ENCODE measurements at regions not wholly inside any gene's neighbourhood (a gene's known extent, or its start where the extent isn't known, plus 50 kb on each side); places are given as distances from the start of the nearest gene placed in this dataset.

DNA sequence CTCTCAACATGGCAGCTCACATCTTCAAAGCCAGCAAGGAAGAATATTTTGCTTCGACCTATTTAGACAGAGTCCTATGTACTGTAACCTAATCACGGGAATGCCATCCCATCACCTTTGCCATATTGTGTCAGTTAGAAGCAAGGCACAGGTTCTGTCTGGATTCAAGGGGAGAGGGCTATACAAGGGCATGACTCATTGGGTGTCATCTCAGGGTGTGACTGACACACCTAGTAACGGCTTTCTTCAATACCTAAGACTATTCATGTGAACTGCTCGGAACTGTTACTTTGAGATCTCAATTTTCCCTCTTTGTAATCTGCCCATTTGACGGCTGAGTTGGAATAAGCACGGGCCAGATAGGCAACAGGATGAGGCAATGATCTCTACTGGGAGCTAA, 135.6 kb upstream of the HDGFL1 start:
- intact Hi-C loops (cut with micrococcal nuclease; ENCODE audit: unreplicated experiment), result no loop called here
- H3K4me1 Mint-ChIP-seq (ENCODE audit: low read depth, unreplicated experiment), result no peaks in the 10 kb centered on the region
- no peaks in the 10 kb centered on the region for H3K36me3 Mint-ChIP-seq (ENCODE audit: insufficient read depth, unreplicated experiment)
- CTCF ChIA-PET, result no interaction called here
- DNase-seq, result no peak
- TF ChIP-seq CTCF (IDR thresholded peaks at IDR 0.05; ENCODE audit: unreplicated experiment), result no peak
- H3K27ac Mint-ChIP-seq (ENCODE audit: unreplicated experiment), result no peak overlapping the region
- BruUV-seq (replicated peaks), result no TSS peak
- H3K4me3 Mint-ChIP-seq (ENCODE audit: low read depth, unreplicated experiment), result no peak overlapping the region
- peaks cover 10% of the 10 kb centered on the region for H3K9me3 Mint-ChIP-seq (ENCODE audit: low read depth, unreplicated experiment)
- no peaks in the 10 kb centered on the region for H3K27me3 Mint-ChIP-seq (ENCODE audit: unreplicated experiment)

DNA sequence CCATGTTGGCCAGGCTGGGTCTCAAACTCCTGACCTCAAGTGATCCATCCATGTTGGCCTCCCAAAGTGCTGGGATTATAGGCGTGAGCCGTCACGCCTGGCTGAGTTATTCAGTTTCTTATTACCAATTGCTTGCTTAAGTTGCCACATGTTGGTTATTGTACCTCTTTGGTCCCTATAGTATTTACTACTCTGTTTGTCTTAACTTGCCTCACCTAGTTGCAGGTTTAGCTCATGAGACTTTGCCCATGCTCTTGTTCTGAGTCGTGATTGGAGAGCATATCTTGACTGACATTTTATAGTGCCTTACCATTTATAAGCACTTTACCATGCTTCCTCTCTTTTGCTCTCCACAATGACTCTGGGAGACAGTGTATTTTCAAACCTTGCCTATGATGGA, 134.2 kb upstream of the HDGFL1 start:
- no peak for TF ChIP-seq CTCF (IDR thresholded peaks at IDR 0.05; ENCODE audit: unreplicated experiment)
- no peaks in the 10 kb centered on the region for H3K36me3 Mint-ChIP-seq (ENCODE audit: insufficient read depth, unreplicated experiment)
- H3K4me1 Mint-ChIP-seq (ENCODE audit: low read depth, unreplicated experiment), result no peaks in the 10 kb centered on the region
- no TSS peak for BruUV-seq (replicated peaks)
- CTCF ChIA-PET, result no interaction called here
- no peak overlapping the region for H3K27ac Mint-ChIP-seq (ENCODE audit: unreplicated experiment)
- no peak for DNase-seq
- H3K9me3 Mint-ChIP-seq (ENCODE audit: low read depth, unreplicated experiment), result peaks cover 10% of the 10 kb centered on the region
- no peak overlapping the region for H3K4me3 Mint-ChIP-seq (ENCODE audit: low read depth, unreplicated experiment)
- intact Hi-C loops (cut with micrococcal nuclease; ENCODE audit: unreplicated experiment), result no loop called here
- H3K27me3 Mint-ChIP-seq (ENCODE audit: unreplicated experiment), result no peaks in the 10 kb centered on the region

- Mint-ChIP-seq H3K36me3 (ENCODE audit: insufficient read depth, unreplicated experiment) (no peaks in the 10 kb centered on the region), H3K27me3 (ENCODE audit: unreplicated experiment) (no peaks in the 10 kb centered on the region), H3K4me1 (ENCODE audit: low read depth, unreplicated experiment) (no peaks in the 10 kb centered on the region), H3K9me3 (ENCODE audit: low read depth, unreplicated experiment) (peaks cover 10% of the 10 kb centered on the region), H3K27ac (ENCODE audit: unreplicated experiment) (no peak overlapping the region), H3K4me3 (ENCODE audit: low read depth, unreplicated experiment) (no peak overlapping the region)
- CTCF ChIA-PET, result no interaction called here
- no peak for DNase-seq
- no peak for TF ChIP-seq CTCF (IDR thresholded peaks at IDR 0.05; ENCODE audit: unreplicated experiment)
- intact Hi-C loops (cut with micrococcal nuclease; ENCODE audit: unreplicated experiment), result no loop called here
- no TSS peak for BruUV-seq (replicated peaks)
These were observed 133.2 kb upstream of the HDGFL1 start for GRCh38 chr6:22436134-22436533.

GRCh38 chr6:22437665-22438064, 131.7 kb upstream of the HDGFL1 start:
- Mint-ChIP-seq H3K27ac (ENCODE audit: unreplicated experiment) (no peak overlapping the region), H3K27me3 (ENCODE audit: unreplicated experiment) (no peaks in the 10 kb centered on the region), H3K4me3 (ENCODE audit: low read depth, unreplicated experiment) (no peak overlapping the region), H3K36me3 (ENCODE audit: insufficient read depth, unreplicated experiment) (no peaks in the 10 kb centered on the region), H3K9me3 (ENCODE audit: low read depth, unreplicated experiment) (peaks cover 10% of the 10 kb centered on the region), H3K4me1 (ENCODE audit: low read depth, unreplicated experiment) (no peaks in the 10 kb centered on the region)
- BruUV-seq (replicated peaks), result no TSS peak
- no peak for TF ChIP-seq CTCF (IDR thresholded peaks at IDR 0.05; ENCODE audit: unreplicated experiment)
- no peak for DNase-seq
- CTCF ChIA-PET, result interaction anchor here (0.6 kb wide), 1 partner anchor 217 kb away, joined by 7 read pairs; no protein-coding TSS in a partner anchor
- intact Hi-C loops (cut with micrococcal nuclease; ENCODE audit: unreplicated experiment), result no loop called here

- H3K36me3 Mint-ChIP-seq (ENCODE audit: insufficient read depth, unreplicated experiment), result no peaks in the 10 kb centered on the region
- CTCF ChIA-PET, result no interaction called here
- DNase-seq, result no peak
- no TSS peak for BruUV-seq (replicated peaks)
- peaks cover 7% of the 10 kb centered on the region for H3K9me3 Mint-ChIP-seq (ENCODE audit: low read depth, unreplicated experiment)
- no peak overlapping the region for H3K27ac Mint-ChIP-seq (ENCODE audit: unreplicated experiment)
- intact Hi-C loops (cut with micrococcal nuclease; ENCODE audit: unreplicated experiment), result no loop called here
- no peak for TF ChIP-seq CTCF (IDR thresholded peaks at IDR 0.05; ENCODE audit: unreplicated experiment)
- no peak overlapping the region for H3K4me3 Mint-ChIP-seq (ENCODE audit: low read depth, unreplicated experiment)
- peaks cover 4% of the 10 kb centered on the region for H3K4me1 Mint-ChIP-seq (ENCODE audit: low read depth, unreplicated experiment)
- no peaks in the 10 kb centered on the region for H3K27me3 Mint-ChIP-seq (ENCODE audit: unreplicated experiment)
These were observed 126.5 kb upstream of the HDGFL1 start for GRCh38 chr6:22442826-22443225.

Measured in Calu3 (cell line).